DOHH2 (cell line): ENCODE measurements at regions not wholly inside any gene's neighbourhood (a gene's known extent, or its start where the extent isn't known, plus 50 kb on each side); places are given as distances from the start of the nearest gene placed in this dataset.

ENCODE experiments used
- H3F3A ChIP-seq: fragments of 200-600 bp; sonication (generic), shearing (Covaris generic); 2 replicates; pipeline ENCODE4 v1.6.0; 2016; ENCODE audit warnings: antibody characterized with exemption, mild to moderate bottlenecking; ENCODE audit not compliant: control insufficient read depth, insufficient read depth
- H3K27ac ChIP-seq: fragments of 200-600 bp; sonication (generic); 2 replicates; pipeline ENCODE4 v1.5.1; 2014; ENCODE audit warnings: low read depth, mild to moderate bottlenecking, low read length, moderate library complexity
- H3K27me3 ChIP-seq: fragments of 200-600 bp; sonication (generic); 2 replicates; pipeline ENCODE4 v1.6.1; 2014; ENCODE audit warnings: mild to moderate bottlenecking, low read length, mixed read lengths; ENCODE audit not compliant: control insufficient read depth
- H3K36me3 ChIP-seq: fragments of 200-600 bp; sonication (generic); 2 replicates; pipeline ENCODE4 v1.6.1; 2014; ENCODE audit warnings: mild to moderate bottlenecking, low read length, moderate library complexity, mixed read lengths; ENCODE audit not compliant: control insufficient read depth
- H3K4me1 ChIP-seq: fragments of 200-600 bp; sonication (generic); 2 replicates; pipeline ENCODE4 v1.6.1; 2014; ENCODE audit warnings: mild to moderate bottlenecking, low read length, mixed read lengths; ENCODE audit not compliant: control insufficient read depth
- H3K4me2 ChIP-seq: fragments of 200-600 bp; sonication (generic); 2 replicates; pipeline ENCODE4 v1.6.0; 2014; ENCODE audit warnings: mild to moderate bottlenecking, low read length, moderate library complexity
- H3K4me3 ChIP-seq: fragments of 200-600 bp; sonication (generic); 2 replicates; pipeline ENCODE4 v1.5.1; 2014; ENCODE audit warnings: mild to moderate bottlenecking, low read length, mixed read lengths
- H3K79me2 ChIP-seq: fragments of 200-600 bp; sonication (generic); 2 replicates; pipeline ENCODE4 v1.6.1; 2014; ENCODE audit warnings: mild to moderate bottlenecking, low read length, mixed read lengths; ENCODE audit not compliant: control insufficient read depth
- H3K9me2 ChIP-seq: fragments of 200-600 bp; sonication (generic); replicated peaks from 2 replicates; pipeline ENCODE4 v1.6.1; 2014; ENCODE audit warnings: mild to moderate bottlenecking, low read length, mixed read lengths; ENCODE audit not compliant: control insufficient read depth
- H3K9me3 ChIP-seq: fragments of 200-600 bp; sonication (generic); 2 replicates; pipeline ENCODE4 v1.6.1; 2014; ENCODE audit warnings: antibody characterized with exemption, low read length, mixed read lengths; ENCODE audit not compliant: control insufficient read depth, insufficient read depth
- H4K20me1 ChIP-seq: fragments of 200-600 bp; sonication (generic); 2 replicates; pipeline ENCODE4 v1.6.0; 2014; ENCODE audit warnings: low read depth, mild to moderate bottlenecking, antibody characterized with exemption, low read length, moderate library complexity; ENCODE audit not compliant: control insufficient read depth, insufficient read depth
- CTCF ChIP-seq: fragments of 200-600 bp; sonication (generic); IDR thresholded peaks from one replicate; pipeline ENCODE4 v1.5.1; 2014; ENCODE audit warnings: antibody characterized with exemption, mild to moderate bottlenecking, low read depth, low read length; ENCODE audit not compliant: poor library complexity, severe bottlenecking
- EZH2phosphoT487 ChIP-seq: fragments of 200-600 bp; sonication (generic); IDR thresholded peaks from 2 replicates; pipeline ENCODE4 v1.6.1; 2017; ENCODE audit warnings: borderline replicate concordance, mild to moderate bottlenecking, antibody characterized with exemption, low read length, moderate library complexity, mixed read lengths

GRCh38 chr1:79874289-79874688, 867.8 kb upstream of the ADGRL4 start:
- TF ChIP-seq CTCF (no peak), EZH2phosphoT487 (no peak)
- H3K79me2 ChIP-seq = no peaks in the 10 kb centered on the region
- no peaks in the 10 kb centered on the region for H3K36me3 ChIP-seq
- H3K4me1 ChIP-seq = no peaks in the 10 kb centered on the region
- no peaks in the 10 kb centered on the region for H3F3A ChIP-seq
- no peaks in the 10 kb centered on the region; the same call in 1 of the 2 replicates for H3K9me2 ChIP-seq
- no peak overlapping the region for H3K4me2 ChIP-seq
- no peaks in the 10 kb centered on the region for H3K27me3 ChIP-seq
- no peak overlapping the region for H3K4me3 ChIP-seq
- no peaks in the 10 kb centered on the region for H3K9me3 ChIP-seq
- H4K20me1 ChIP-seq = no peaks in the 10 kb centered on the region
- H3K27ac ChIP-seq = no peak overlapping the region

GRCh38 chr1:79859212-79859948, 852.9 kb upstream of the ADGRL4 start:
- Histone ChIP-seq H3K27me3 (no peaks in the 10 kb centered on the region), H3K9me3 (no peaks in the 10 kb centered on the region), H3K36me3 (no peaks in the 10 kb centered on the region), H4K20me1 (no peaks in the 10 kb centered on the region), H3K4me3 (no peak overlapping the region), H3K9me2 (no peaks in the 10 kb centered on the region), H3K4me2 (no peak overlapping the region), H3K27ac (no peak overlapping the region), H3F3A (no peaks in the 10 kb centered on the region), H3K4me1 (no peaks in the 10 kb centered on the region), H3K79me2 (no peaks in the 10 kb centered on the region)
- TF ChIP-seq EZH2phosphoT487 = no peak

- Histone ChIP-seq H3K27ac (no peak overlapping the region), H3K9me2 (no peaks in the 10 kb centered on the region), H3K27me3 (no peaks in the 10 kb centered on the region), H3K79me2 (no peaks in the 10 kb centered on the region), H3K9me3 (no peaks in the 10 kb centered on the region), H3K36me3 (no peaks in the 10 kb centered on the region), H3F3A (no peaks in the 10 kb centered on the region), H4K20me1 (no peaks in the 10 kb centered on the region), H3K4me3 (no peak overlapping the region), H3K4me1 (no peaks in the 10 kb centered on the region), H3K4me2 (no peak overlapping the region)
- TF ChIP-seq EZH2phosphoT487 (no peak), CTCF (no peak)
Measured at GRCh38 chr1:79852004-79852403, 845.5 kb upstream of the ADGRL4 start.

GRCh38 chr1:79849388-79849787, 842.9 kb upstream of the ADGRL4 start:
- H3K9me3 ChIP-seq = no peaks in the 10 kb centered on the region
- H3F3A ChIP-seq = no peaks in the 10 kb centered on the region
- H4K20me1 ChIP-seq = no peaks in the 10 kb centered on the region
- no peaks in the 10 kb centered on the region for H3K79me2 ChIP-seq
- H3K36me3 ChIP-seq = no peaks in the 10 kb centered on the region
- no peaks in the 10 kb centered on the region for H3K9me2 ChIP-seq
- no peaks in the 10 kb centered on the region for H3K4me1 ChIP-seq
- no peak overlapping the region for H3K4me3 ChIP-seq
- H3K27ac ChIP-seq = no peak overlapping the region
- TF ChIP-seq CTCF (no peak), EZH2phosphoT487 (no peak)
- H3K4me2 ChIP-seq = no peak overlapping the region
- no peaks in the 10 kb centered on the region for H3K27me3 ChIP-seq
